ENCODE measurements at regions not wholly inside any gene's neighbourhood (a gene's known extent, or its start where the extent isn't known, plus 50 kb on each side); places are given as distances from the start of the nearest gene placed in this dataset.

- no peaks in the 10 kb centered on the region for H3K4me1 ChIP-seq
- H3K36me3 ChIP-seq: no peaks in the 10 kb centered on the region
- H3K27ac ChIP-seq: no peak overlapping the region
- H3K9me3 ChIP-seq: no peaks in the 10 kb centered on the region
- intact Hi-C loops (cut with DNase I; ENCODE audit: low total_unique reads): no loop called here
- TF ChIP-seq, protein P1, sequence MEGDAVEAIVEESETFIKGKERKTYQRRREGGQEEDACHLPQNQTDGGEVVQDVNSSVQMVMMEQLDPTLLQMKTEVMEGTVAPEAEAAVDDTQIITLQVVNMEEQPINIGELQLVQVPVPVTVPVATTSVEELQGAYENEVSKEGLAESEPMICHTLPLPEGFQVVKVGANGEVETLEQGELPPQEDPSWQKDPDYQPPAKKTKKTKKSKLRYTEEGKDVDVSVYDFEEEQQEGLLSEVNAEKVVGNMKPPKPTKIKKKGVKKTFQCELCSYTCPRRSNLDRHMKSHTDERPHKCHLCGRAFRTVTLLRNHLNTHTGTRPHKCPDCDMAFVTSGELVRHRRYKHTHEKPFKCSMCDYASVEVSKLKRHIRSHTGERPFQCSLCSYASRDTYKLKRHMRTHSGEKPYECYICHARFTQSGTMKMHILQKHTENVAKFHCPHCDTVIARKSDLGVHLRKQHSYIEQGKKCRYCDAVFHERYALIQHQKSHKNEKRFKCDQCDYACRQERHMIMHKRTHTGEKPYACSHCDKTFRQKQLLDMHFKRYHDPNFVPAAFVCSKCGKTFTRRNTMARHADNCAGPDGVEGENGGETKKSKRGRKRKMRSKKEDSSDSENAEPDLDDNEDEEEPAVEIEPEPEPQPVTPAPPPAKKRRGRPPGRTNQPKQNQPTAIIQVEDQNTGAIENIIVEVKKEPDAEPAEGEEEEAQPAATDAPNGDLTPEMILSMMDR (IDR thresholded peaks at IDR 0.05): no peak
- TF ChIP-seq POLR2A (IDR thresholded peaks at IDR 0.05): no peak
- H3K4me3 ChIP-seq: no peak overlapping the region
- H3K27me3 ChIP-seq: no peaks in the 10 kb centered on the region
- no peak for DNase-seq
Observed at GRCh38 chr20:58139849-58140786, 88.3 kb downstream of the ANKRD60 start.

- Histone ChIP-seq H3K9me3 (no peaks in the 10 kb centered on the region), H3K4me1 (no peaks in the 10 kb centered on the region), H3K27me3 (no peaks in the 10 kb centered on the region), H3K4me3 (no peak overlapping the region), H3K36me3 (no peaks in the 10 kb centered on the region), H3K27ac (no peak overlapping the region)
- no peak for DNase-seq
- intact Hi-C loops (cut with DNase I; ENCODE audit: low total_unique reads): no loop called here
- TF ChIP-seq, protein P1 (IDR thresholded peaks at IDR 0.05): no peak
- no peak for TF ChIP-seq POLR2A (IDR thresholded peaks at IDR 0.05)
Observed at GRCh38 chr20:58138395-58138794, 90.1 kb downstream of the ANKRD60 start.

DNA sequence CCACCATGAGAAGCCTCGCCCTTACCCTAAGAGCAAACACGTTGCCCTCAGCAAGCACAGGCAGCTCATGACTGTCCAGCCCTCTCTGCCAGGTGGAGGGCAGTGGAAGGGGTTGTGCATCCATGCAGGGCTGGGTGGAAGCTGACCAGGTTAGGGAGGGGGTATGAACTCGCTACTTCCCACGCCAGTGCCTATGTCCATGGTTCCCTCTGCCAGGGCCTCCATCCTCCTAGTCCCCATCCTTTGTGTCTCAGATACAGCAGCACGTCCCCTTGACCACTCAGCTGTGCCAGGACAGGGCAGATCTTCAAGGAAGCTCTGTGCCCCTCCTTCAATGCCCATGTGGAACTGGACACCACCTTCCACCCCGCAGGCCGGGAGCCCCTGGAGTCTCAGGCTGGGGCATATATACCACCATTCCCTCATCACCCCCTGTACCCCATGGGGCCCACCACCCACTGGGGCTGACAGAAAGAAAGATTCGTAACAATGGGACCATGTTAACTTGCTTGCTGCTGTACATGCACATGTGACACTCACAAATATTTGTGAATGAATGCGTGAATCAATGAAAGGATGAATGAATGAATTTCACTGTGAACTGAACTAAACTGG is 90.7 kb downstream of the ANKRD60 start:
- Histone ChIP-seq H3K9me3 (no peaks in the 10 kb centered on the region), H3K36me3 (no peaks in the 10 kb centered on the region), H3K4me1 (no peaks in the 10 kb centered on the region), H3K4me3 (no peak overlapping the region), H3K27me3 (no peaks in the 10 kb centered on the region), H3K27ac (no peak overlapping the region)
- TF ChIP-seq POLR2A (IDR thresholded peaks at IDR 0.05): no peak
- TF ChIP-seq, protein P1 (IDR thresholded peaks at IDR 0.05): no peak
- intact Hi-C loops (cut with DNase I; ENCODE audit: low total_unique reads): no loop called here
- DNase-seq: no peak

DNA sequence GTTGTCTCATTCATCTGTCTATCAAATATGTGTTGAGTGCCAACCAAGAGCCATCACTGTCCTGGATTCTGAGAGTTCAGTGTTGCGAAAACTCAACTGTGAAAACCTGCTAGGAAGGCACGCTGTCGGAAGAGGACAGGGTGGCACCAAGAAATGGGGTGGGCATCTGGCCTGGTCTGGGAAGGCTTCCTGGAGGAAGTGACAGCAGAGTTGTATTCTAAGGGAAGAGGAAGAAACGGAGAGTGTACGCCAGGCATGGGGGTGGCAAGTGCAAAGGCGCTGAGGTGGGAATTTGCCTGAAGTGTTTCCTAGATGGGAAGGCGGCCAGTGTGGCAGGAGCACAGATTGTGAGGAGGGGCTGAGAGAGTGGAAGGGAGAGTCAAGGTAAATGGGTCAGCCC is 91.2 kb downstream of the ANKRD60 start:
- H3K4me3 ChIP-seq: no peak overlapping the region
- H3K4me1 ChIP-seq: no peaks in the 10 kb centered on the region
- TF ChIP-seq, protein P1 (IDR thresholded peaks at IDR 0.05): no peak
- no peak for TF ChIP-seq POLR2A (IDR thresholded peaks at IDR 0.05)
- no peaks in the 10 kb centered on the region for H3K27me3 ChIP-seq
- intact Hi-C loops (cut with DNase I; ENCODE audit: low total_unique reads): no loop called here
- no peaks in the 10 kb centered on the region for H3K9me3 ChIP-seq
- no peak for DNase-seq
- no peaks in the 10 kb centered on the region for H3K36me3 ChIP-seq
- H3K27ac ChIP-seq: no peak overlapping the region

DNA sequence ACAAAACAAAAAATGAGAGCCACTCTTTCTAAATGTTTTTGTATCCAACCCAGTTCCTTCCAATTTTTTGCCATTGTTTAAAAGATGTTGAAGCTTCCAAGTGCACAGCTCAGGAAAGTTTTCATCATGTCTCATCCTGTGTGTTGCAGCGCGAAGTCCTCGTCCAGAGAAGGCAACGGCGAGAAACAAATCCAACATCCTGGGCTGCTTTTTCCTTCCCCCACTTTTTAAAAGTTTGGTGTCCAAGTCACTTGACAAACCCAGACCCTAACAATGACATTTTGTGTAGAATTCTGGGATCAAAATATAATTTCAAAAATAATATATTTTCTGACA is 92.3 kb downstream of the ANKRD60 start:
- intact Hi-C loops (cut with DNase I; ENCODE audit: low total_unique reads): no loop called here
- Histone ChIP-seq H3K9me3 (no peaks in the 10 kb centered on the region), H3K27me3 (no peaks in the 10 kb centered on the region), H3K27ac (no peak overlapping the region), H3K4me1 (peaks cover 0 to 6% of the 10 kb centered on the region in 2 donors), H3K36me3 (no peaks in the 10 kb centered on the region), H3K4me3 (no peak overlapping the region)
- no peak for DNase-seq
- TF ChIP-seq, protein P1 (IDR thresholded peaks at IDR 0.05): no peak
- no peak for TF ChIP-seq POLR2A (IDR thresholded peaks at IDR 0.05)

Measured in uterus (tissue), 3 donors.